ENCODE measurements at regions not wholly inside any gene's neighbourhood (a gene's known extent, or its start where the extent isn't known, plus 50 kb on each side); places are given as distances from the start of the nearest gene placed in this dataset.
"Not testable (repeated sequence)": the region's sequence is repeated elsewhere in the genome, so short reads cannot be mapped to it uniquely, and the experiment has no call there.

- DNase-seq (no peak), ATAC-seq (no peak)
- Mint-ChIP-seq H3K4me1 (ENCODE audit: low read depth) (no peaks in the 10 kb centered on the region), H3K27me3 (ENCODE audit: low read depth) (no peaks in the 10 kb centered on the region), H3K36me3 (ENCODE audit: insufficient read depth) (no peaks in the 10 kb centered on the region), H3K4me3 (no peak overlapping the region), H3K9me3 (peaks cover 7% of the 10 kb centered on the region)
Measured at GRCh38 chr4:126361287-126361686, 1046.5 kb downstream of the FAT4 start.

- ATAC-seq (no peak), DNase-seq (no peak)
- Mint-ChIP-seq H3K9me3 (peaks cover 7% of the 10 kb centered on the region), H3K4me3 (no peak overlapping the region), H3K27me3 (ENCODE audit: low read depth) (no peaks in the 10 kb centered on the region), H3K36me3 (ENCODE audit: insufficient read depth) (no peaks in the 10 kb centered on the region), H3K4me1 (ENCODE audit: low read depth) (no peaks in the 10 kb centered on the region)
Measured at GRCh38 chr4:126364311-126364911, 1049.7 kb downstream of the FAT4 start.

GRCh38 chr4:126369076-126369475, 1054.3 kb downstream of the FAT4 start:
- ATAC-seq (no peak), DNase-seq (no peak)
- no peaks in the 10 kb centered on the region for H3K27me3 Mint-ChIP-seq (ENCODE audit: low read depth)
- H3K9me3 Mint-ChIP-seq, result peaks cover 14% of the 10 kb centered on the region
- no peaks in the 10 kb centered on the region for H3K36me3 Mint-ChIP-seq (ENCODE audit: insufficient read depth)
- no peaks in the 10 kb centered on the region for H3K4me1 Mint-ChIP-seq (ENCODE audit: low read depth)
- H3K4me3 Mint-ChIP-seq, result no peak overlapping the region

- no peak for DNase-seq
- Mint-ChIP-seq H3K36me3 (ENCODE audit: insufficient read depth) (no peaks in the 10 kb centered on the region), H3K9me3 (peaks cover 14% of the 10 kb centered on the region), H3K27me3 (ENCODE audit: low read depth) (no peaks in the 10 kb centered on the region), H3K4me1 (ENCODE audit: low read depth) (no peaks in the 10 kb centered on the region), H3K4me3 (no peak overlapping the region)
- no peak for ATAC-seq
Measured at GRCh38 chr4:126372634-126373033, 1057.9 kb downstream of the FAT4 start.

GRCh38 chr4:126375462-126376054, 1060.8 kb downstream of the FAT4 start:
- H3K4me1 Mint-ChIP-seq (ENCODE audit: low read depth), result no peaks in the 10 kb centered on the region
- H3K27me3 Mint-ChIP-seq (ENCODE audit: low read depth), result no peaks in the 10 kb centered on the region
- ATAC-seq, result no peak
- no peak for DNase-seq
- H3K4me3 Mint-ChIP-seq, result no peak overlapping the region
- H3K36me3 Mint-ChIP-seq (ENCODE audit: insufficient read depth), result no peaks in the 10 kb centered on the region
- peaks cover 14% of the 10 kb centered on the region for H3K9me3 Mint-ChIP-seq

- Mint-ChIP-seq H3K4me1 (ENCODE audit: low read depth) (no peaks in the 10 kb centered on the region), H3K9me3 (peaks cover 5% of the 10 kb centered on the region), H3K36me3 (ENCODE audit: insufficient read depth) (no peaks in the 10 kb centered on the region), H3K4me3 (no peak overlapping the region), H3K27me3 (ENCODE audit: low read depth) (no peaks in the 10 kb centered on the region)
- DNase-seq (no peak), ATAC-seq (no peak)
Measured at GRCh38 chr4:126385954-126386353, 1071.2 kb downstream of the FAT4 start.

- no peaks in the 10 kb centered on the region for H3K36me3 Mint-ChIP-seq (ENCODE audit: insufficient read depth)
- no peaks in the 10 kb centered on the region for H3K27me3 Mint-ChIP-seq (ENCODE audit: low read depth)
- ATAC-seq, result no peak
- no peaks in the 10 kb centered on the region for H3K4me1 Mint-ChIP-seq (ENCODE audit: low read depth)
- H3K9me3 Mint-ChIP-seq, result peaks cover 5% of the 10 kb centered on the region
- H3K4me3 Mint-ChIP-seq, result no peak overlapping the region
- DNase-seq, result no peak
Measured at GRCh38 chr4:126386512-126386911, 1071.8 kb downstream of the FAT4 start.

GRCh38 chr4:126395664-126396063, 1080.9 kb downstream of the FAT4 start:
- Mint-ChIP-seq H3K4me3 (no peak overlapping the region), H3K9me3 (peaks cover 10% of the 10 kb centered on the region), H3K27me3 (ENCODE audit: low read depth) (no peaks in the 10 kb centered on the region), H3K36me3 (ENCODE audit: insufficient read depth) (no peaks in the 10 kb centered on the region), H3K4me1 (ENCODE audit: low read depth) (no peaks in the 10 kb centered on the region)
- no peak for ATAC-seq
- no peak for DNase-seq

- Mint-ChIP-seq H3K4me3 (no peak overlapping the region), H3K36me3 (ENCODE audit: insufficient read depth) (no peaks in the 10 kb centered on the region), H3K27me3 (ENCODE audit: low read depth) (no peaks in the 10 kb centered on the region), H3K9me3 (peaks cover 10% of the 10 kb centered on the region), H3K4me1 (ENCODE audit: low read depth) (no peaks in the 10 kb centered on the region)
- ATAC-seq (no peak), DNase-seq (no peak)
Measured at GRCh38 chr4:126396121-126396520, 1081.4 kb downstream of the FAT4 start.

- DNase-seq, result no peak
- ATAC-seq, result no peak
- H3K27me3 Mint-ChIP-seq (ENCODE audit: low read depth), result no peaks in the 10 kb centered on the region
- H3K4me3 Mint-ChIP-seq, result no peak overlapping the region
- H3K9me3 Mint-ChIP-seq, result peaks cover 10% of the 10 kb centered on the region
- H3K36me3 Mint-ChIP-seq (ENCODE audit: insufficient read depth), result no peaks in the 10 kb centered on the region
- no peaks in the 10 kb centered on the region for H3K4me1 Mint-ChIP-seq (ENCODE audit: low read depth)
Measured at GRCh38 chr4:126396703-126397102, 1081.9 kb downstream of the FAT4 start.

- no peak for DNase-seq
- peaks cover 4% of the 10 kb centered on the region for H3K9me3 Mint-ChIP-seq
- no peak overlapping the region for H3K4me3 Mint-ChIP-seq
- H3K36me3 Mint-ChIP-seq (ENCODE audit: insufficient read depth), result no peaks in the 10 kb centered on the region
- H3K4me1 Mint-ChIP-seq (ENCODE audit: low read depth), result no peaks in the 10 kb centered on the region
- no peak for ATAC-seq
- no peaks in the 10 kb centered on the region for H3K27me3 Mint-ChIP-seq (ENCODE audit: low read depth)
Measured at GRCh38 chr4:126404549-126404948, 1089.8 kb downstream of the FAT4 start.

GRCh38 chr4:126405369-126405982, 1090.7 kb downstream of the FAT4 start:
- no peak for ATAC-seq
- Mint-ChIP-seq H3K27me3 (ENCODE audit: low read depth) (no peaks in the 10 kb centered on the region), H3K4me3 (no peak overlapping the region), H3K36me3 (ENCODE audit: insufficient read depth) (no peaks in the 10 kb centered on the region), H3K9me3 (peaks cover 4% of the 10 kb centered on the region), H3K4me1 (ENCODE audit: low read depth) (no peaks in the 10 kb centered on the region)
- no peak for DNase-seq

GRCh38 chr4:126409746-126410145, 1095.0 kb downstream of the FAT4 start:
- no peak overlapping the region for H3K4me3 Mint-ChIP-seq
- DNase-seq (no peak), ATAC-seq (no peak)
- H3K36me3 Mint-ChIP-seq (ENCODE audit: insufficient read depth), result no peaks in the 10 kb centered on the region
- no peaks in the 10 kb centered on the region for H3K4me1 Mint-ChIP-seq (ENCODE audit: low read depth)
- H3K9me3 Mint-ChIP-seq, result no peaks in the 10 kb centered on the region
- H3K27me3 Mint-ChIP-seq (ENCODE audit: low read depth), result no peaks in the 10 kb centered on the region

- H3K36me3 Mint-ChIP-seq (ENCODE audit: insufficient read depth), result no peaks in the 10 kb centered on the region
- H3K9me3 Mint-ChIP-seq, result no peaks in the 10 kb centered on the region
- H3K27me3 Mint-ChIP-seq (ENCODE audit: low read depth), result no peaks in the 10 kb centered on the region
- no peak for DNase-seq
- no peak for ATAC-seq
- no peak overlapping the region for H3K4me3 Mint-ChIP-seq
- no peaks in the 10 kb centered on the region for H3K4me1 Mint-ChIP-seq (ENCODE audit: low read depth)
Measured at GRCh38 chr4:126411047-126411446, 1096.3 kb downstream of the FAT4 start.

- not testable (repeated sequence) for H3K27me3 Mint-ChIP-seq (ENCODE audit: low read depth); H3K4me1 Mint-ChIP-seq (ENCODE audit: low read depth); H3K4me3 Mint-ChIP-seq; H3K9me3 Mint-ChIP-seq; ATAC-seq; DNase-seq; H3K36me3 Mint-ChIP-seq (ENCODE audit: insufficient read depth)
Measured at GRCh38 chr4:126412310-126412709, 1097.6 kb downstream of the FAT4 start.
